HUES6 (cell line): ENCODE measurements at regions not wholly inside any gene's neighbourhood (a gene's known extent, or its start where the extent isn't known, plus 50 kb on each side); places are given as distances from the start of the nearest gene placed in this dataset.

Experiments used
- H3K27ac ChIP-seq: 2 replicates; pipeline ENCODE4 v1.7.0; 2013; ENCODE audit warnings: low read depth, mild to moderate bottlenecking, low read length, inconsistent platforms
- H3K27me3 ChIP-seq: 2 replicates; pipeline ENCODE4 v1.6.1; 2013; ENCODE audit warnings: low read length; ENCODE audit not compliant: control insufficient read depth, insufficient read depth
- H3K36me3 ChIP-seq: 2 replicates; pipeline ENCODE4 v1.6.1; 2013; ENCODE audit warnings: low read length; ENCODE audit not compliant: control insufficient read depth, insufficient read depth
- H3K4me1 ChIP-seq: 2 replicates; pipeline ENCODE4 v1.6.1; 2013; ENCODE audit warnings: low read length; ENCODE audit not compliant: control insufficient read depth, insufficient read depth
- H3K4me3 ChIP-seq: 2 replicates; pipeline ENCODE4 v1.5.1; 2013; ENCODE audit warnings: low read depth, low read length
- H3K9ac ChIP-seq: one replicate; pipeline ENCODE4 v1.6.1; 2013; ENCODE audit warnings: mild to moderate bottlenecking, low read length
- H3K9me3 ChIP-seq: 2 replicates; pipeline ENCODE4 v1.6.1; 2013; ENCODE audit warnings: low read depth, low read length; ENCODE audit not compliant: control insufficient read depth, insufficient read depth

DNA sequence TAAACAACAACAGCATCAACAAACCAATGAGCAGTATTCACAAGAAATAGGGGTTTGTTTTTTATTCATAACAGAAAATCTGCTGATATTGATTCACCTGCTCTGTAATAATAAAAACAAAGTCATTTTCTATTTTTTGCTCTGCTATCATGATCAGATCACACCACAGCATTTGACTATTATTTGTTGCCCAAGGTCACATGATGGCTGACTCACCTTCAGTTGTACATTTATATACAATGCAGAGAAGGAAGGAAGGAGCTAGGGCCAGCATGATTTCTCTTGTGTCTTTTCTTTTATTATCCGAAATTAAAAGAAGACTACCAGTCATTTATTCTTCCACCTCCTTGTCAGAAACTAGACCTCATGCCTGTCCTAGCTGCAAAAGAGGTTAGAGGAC, 1427.7 kb upstream of the CELF4 start:
- no peaks in the 10 kb centered on the region for H3K36me3 ChIP-seq
- no peak overlapping the region for H3K27ac ChIP-seq
- H3K27me3 ChIP-seq: no peaks in the 10 kb centered on the region
- no peaks in the 10 kb centered on the region for H3K9me3 ChIP-seq
- H3K9ac ChIP-seq: no peak overlapping the region
- H3K4me3 ChIP-seq: no peak overlapping the region
- no peaks in the 10 kb centered on the region for H3K4me1 ChIP-seq

DNA sequence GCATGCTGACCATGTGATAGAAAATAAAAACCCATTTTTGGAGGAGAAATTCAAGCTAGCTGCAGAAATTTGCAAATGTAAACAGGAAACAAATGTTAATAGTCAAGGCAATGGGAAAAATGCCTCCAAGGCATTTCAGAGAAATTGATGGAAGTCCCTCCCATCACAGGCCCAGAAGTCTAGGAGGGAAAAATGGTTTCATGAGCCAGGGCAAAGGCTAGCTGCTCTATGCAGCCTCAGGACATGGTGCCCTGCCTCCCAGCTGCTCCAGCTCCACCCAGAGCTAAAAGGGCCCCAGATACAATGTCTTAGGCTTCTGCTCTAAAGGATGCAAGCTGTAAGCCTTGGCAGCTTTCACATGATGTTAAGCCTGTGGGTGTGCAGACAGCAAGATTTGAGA, 1419.4 kb upstream of the CELF4 start:
- no peak overlapping the region for H3K4me3 ChIP-seq
- no peaks in the 10 kb centered on the region for H3K27me3 ChIP-seq
- no peaks in the 10 kb centered on the region for H3K4me1 ChIP-seq
- peaks cover 14% of the 10 kb centered on the region for H3K9me3 ChIP-seq
- H3K36me3 ChIP-seq: no peaks in the 10 kb centered on the region
- H3K27ac ChIP-seq: no peak overlapping the region
- no peak overlapping the region for H3K9ac ChIP-seq

DNA sequence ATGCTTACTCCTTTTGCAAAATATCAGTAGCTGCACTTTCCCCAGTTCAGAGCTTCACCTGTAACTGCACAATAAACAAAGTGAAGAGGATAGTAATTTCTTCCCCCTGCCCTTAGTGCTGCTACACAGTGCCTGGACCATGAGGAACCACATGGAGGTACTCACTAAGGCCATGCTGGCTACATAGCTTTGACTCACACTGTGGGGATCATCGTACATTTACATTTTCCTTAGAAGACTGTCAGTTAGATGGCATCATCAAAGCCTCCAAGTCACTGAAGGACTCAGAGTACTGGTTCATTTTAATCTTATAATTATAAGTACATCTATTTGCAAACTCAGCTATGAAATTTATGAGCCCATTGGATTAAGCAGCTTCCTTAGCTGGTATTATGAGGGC, 1416.5 kb upstream of the CELF4 start:
- Histone ChIP-seq H3K4me3 (no peak overlapping the region), H3K4me1 (no peaks in the 10 kb centered on the region), H3K9me3 (peaks cover 14% of the 10 kb centered on the region), H3K27me3 (no peaks in the 10 kb centered on the region), H3K9ac (no peak overlapping the region), H3K36me3 (no peaks in the 10 kb centered on the region), H3K27ac (no peak overlapping the region)

DNA sequence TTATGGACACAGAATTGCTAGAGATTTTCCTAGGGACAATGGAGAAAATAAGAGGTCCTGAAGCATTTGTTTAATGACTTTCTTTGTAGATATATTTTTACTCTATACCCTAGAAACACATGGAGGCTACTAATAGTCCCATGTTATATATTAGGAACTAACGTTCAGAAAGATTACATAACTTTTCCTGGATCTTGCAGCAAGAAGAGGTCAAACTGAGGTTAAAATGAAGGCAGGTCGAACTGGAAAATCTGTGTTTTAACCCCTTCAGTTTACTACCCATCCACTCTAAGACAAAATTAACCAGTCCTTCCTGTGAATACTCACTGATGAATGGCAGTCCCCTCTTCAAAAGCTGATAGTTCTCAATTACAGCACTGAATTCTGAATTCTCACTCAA, 1415.8 kb upstream of the CELF4 start:
- Histone ChIP-seq H3K27me3 (no peaks in the 10 kb centered on the region), H3K9ac (no peak overlapping the region), H3K4me1 (no peaks in the 10 kb centered on the region), H3K36me3 (no peaks in the 10 kb centered on the region), H3K9me3 (peaks cover 12% of the 10 kb centered on the region), H3K4me3 (no peak overlapping the region), H3K27ac (no peak overlapping the region)

DNA sequence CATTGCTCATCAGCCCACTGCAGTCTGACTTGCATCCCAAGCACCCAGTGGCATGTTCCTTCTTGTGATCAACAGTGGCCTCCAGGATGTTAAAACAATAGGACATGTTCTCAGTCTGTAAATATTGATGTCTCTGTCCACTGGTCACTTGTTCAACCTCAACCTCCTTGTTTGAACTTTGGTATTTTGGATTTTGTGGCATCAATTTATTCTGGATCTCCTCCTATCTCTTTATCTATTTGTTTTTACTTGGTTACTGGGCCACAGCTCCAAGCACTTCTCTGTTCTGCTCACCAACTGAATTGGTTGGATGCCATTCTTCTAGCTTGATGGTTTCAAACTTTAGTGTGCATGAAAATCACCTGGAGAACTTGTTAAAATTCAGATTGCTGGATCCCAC, 1414.8 kb upstream of the CELF4 start:
- H3K36me3 ChIP-seq: no peaks in the 10 kb centered on the region
- H3K4me1 ChIP-seq: no peaks in the 10 kb centered on the region
- H3K4me3 ChIP-seq: no peak overlapping the region
- H3K9me3 ChIP-seq: peaks cover 6% of the 10 kb centered on the region
- no peak overlapping the region for H3K27ac ChIP-seq
- H3K9ac ChIP-seq: no peak overlapping the region
- H3K27me3 ChIP-seq: no peaks in the 10 kb centered on the region

DNA sequence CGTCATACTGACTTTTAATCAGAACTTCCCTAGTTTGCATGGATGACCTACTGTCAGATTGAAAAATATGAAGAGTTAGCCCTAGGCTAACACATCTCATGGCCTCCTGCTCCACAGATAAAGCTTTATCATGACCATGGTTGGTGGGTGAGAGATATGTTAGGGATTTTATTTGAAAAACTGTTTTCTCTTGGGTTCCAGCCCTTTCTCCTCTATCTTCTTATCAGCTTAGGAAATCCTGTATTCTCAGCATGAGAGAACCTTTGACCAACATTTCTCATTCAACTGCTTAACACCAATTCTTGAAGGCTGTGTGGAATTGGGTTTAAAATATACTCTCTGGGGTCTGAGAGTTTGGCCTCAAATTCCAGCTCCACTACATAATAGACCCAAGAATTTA, 1407.0 kb upstream of the CELF4 start:
- no peaks in the 10 kb centered on the region for H3K9me3 ChIP-seq
- H3K27ac ChIP-seq: no peak overlapping the region
- no peaks in the 10 kb centered on the region for H3K27me3 ChIP-seq
- no peak overlapping the region for H3K9ac ChIP-seq
- no peaks in the 10 kb centered on the region for H3K4me1 ChIP-seq
- H3K36me3 ChIP-seq: no peaks in the 10 kb centered on the region
- no peak overlapping the region for H3K4me3 ChIP-seq

DNA sequence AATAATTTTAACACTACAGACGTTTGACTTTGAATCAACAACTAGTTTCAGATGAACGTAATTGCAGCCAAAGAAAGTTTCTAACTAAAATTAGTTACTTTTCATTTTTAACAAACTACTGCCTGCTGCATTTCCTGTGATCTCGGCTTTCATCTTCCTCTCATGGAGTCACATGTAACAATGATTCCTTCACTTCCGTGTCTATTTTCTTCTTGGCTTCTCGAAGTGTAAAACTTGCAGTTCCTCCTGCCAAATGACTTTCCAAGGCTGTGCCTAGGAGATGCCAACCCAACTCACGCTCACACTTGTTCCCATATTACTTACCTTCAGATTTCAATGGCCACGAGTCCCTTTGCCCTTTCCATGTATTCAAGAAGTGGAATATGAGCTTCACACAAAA, 1406.3 kb upstream of the CELF4 start:
- H3K36me3 ChIP-seq: no peaks in the 10 kb centered on the region
- H3K4me1 ChIP-seq: no peaks in the 10 kb centered on the region
- no peak overlapping the region for H3K4me3 ChIP-seq
- no peaks in the 10 kb centered on the region for H3K27me3 ChIP-seq
- H3K27ac ChIP-seq: no peak overlapping the region
- no peaks in the 10 kb centered on the region for H3K9me3 ChIP-seq
- H3K9ac ChIP-seq: no peak overlapping the region

DNA sequence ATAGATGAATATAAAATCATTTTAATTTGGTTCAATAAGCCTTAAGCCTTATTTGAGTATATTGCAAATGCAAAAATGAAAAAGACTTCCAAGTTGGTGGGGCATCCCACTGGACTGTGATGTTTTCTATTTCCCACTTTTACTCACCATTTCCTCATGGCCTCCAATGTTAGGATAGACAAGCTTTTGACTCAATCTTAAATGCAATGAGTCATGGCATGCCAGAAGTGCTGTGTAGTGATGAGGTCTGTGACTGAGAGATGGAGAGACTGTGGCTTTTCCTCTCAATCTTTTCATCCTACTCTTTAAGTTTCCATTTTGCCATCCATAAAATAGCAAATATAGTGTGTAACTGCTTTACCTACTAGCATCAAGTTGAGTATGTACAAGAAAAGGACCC, 1401.2 kb upstream of the CELF4 start:
- Histone ChIP-seq H3K9ac (no peak overlapping the region), H3K4me3 (no peak overlapping the region), H3K36me3 (no peaks in the 10 kb centered on the region), H3K9me3 (no peaks in the 10 kb centered on the region), H3K27ac (no peak overlapping the region), H3K27me3 (no peaks in the 10 kb centered on the region), H3K4me1 (peaks cover 16% of the 10 kb centered on the region; the same call in 1 of the 2 replicates)

DNA sequence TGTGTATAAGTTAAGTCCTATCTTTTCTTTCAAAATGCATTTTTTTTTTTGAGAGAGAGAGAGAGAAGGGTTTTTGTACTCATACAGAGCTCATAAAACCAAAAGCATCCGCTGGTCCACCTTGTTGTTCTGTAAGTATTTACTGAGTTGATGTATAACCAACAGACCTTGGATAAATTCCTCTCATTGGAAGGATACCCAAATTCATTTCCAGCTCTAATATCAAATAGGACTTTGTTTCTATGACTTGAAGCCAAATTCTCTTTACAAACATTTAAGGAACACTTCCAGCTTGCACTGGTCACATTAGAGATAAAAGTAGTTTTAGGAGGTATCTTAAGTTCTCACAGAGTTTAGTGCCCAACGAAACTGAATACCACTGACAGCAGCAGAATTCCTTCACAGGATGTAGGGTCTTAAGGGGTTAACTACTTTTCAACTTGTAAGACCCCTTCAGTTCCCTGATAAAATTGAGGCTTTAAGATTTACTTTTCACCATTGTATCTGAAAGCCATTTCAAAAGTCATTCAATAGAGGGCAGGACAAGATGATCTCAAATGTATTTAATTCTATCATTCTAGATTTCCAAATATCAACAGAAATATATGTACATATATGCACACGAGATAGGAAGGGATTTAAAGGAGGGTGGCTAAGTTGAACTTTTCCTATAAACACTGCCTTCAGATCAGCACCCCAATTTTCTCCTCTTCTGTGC, 1398.5 kb upstream of the CELF4 start:
- Histone ChIP-seq H3K27ac (no peak overlapping the region), H3K4me1 (peaks cover 20% of the 10 kb centered on the region), H3K36me3 (no peaks in the 10 kb centered on the region), H3K9ac (no peak overlapping the region), H3K4me3 (no peak overlapping the region), H3K27me3 (no peaks in the 10 kb centered on the region), H3K9me3 (no peaks in the 10 kb centered on the region)

DNA sequence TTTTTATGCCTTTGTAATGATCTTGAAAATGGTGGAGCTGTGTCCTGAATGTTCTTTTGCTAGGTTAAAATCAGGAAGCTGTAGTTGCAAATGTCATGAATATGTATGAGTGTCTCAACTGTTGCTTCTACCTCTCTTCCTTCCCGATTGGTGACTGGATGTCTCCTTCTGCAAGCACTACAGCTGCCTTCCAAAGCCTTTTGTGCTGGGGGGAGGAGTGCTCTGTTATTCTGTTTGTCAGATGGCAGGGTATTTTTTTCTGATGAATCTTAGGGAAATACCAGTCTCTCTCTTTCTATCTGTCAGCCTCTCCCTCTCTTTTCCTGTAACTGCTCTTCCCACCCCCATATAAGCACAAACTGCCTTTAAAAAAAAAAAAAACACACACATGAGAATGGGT, 1396.3 kb upstream of the CELF4 start:
- Histone ChIP-seq H3K4me3 (no peak overlapping the region), H3K4me1 (peaks cover 20% of the 10 kb centered on the region), H3K9me3 (no peaks in the 10 kb centered on the region), H3K27me3 (no peaks in the 10 kb centered on the region), H3K9ac (no peak overlapping the region), H3K36me3 (no peaks in the 10 kb centered on the region), H3K27ac (no peak overlapping the region)

DNA sequence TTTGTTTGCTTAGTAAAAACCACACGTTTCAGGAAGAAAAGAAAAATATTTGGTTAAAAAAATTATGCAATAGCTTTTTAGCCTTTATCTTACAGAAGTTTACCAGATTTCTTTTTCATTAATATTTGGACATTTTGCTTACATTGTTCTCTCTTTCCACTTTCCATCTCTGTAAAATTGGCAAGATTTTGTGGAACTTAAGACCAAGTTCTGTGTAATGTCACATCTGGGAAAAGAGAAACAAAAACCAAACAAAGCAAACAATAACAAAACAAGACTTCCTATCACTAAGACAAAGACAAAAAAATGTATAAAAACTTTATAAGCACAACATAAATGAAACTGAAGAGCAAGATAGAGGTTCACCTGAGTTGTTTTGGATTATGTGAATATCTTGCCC, 1392.1 kb upstream of the CELF4 start:
- no peaks in the 10 kb centered on the region for H3K27me3 ChIP-seq
- H3K27ac ChIP-seq: no peak overlapping the region
- H3K4me3 ChIP-seq: no peak overlapping the region
- H3K4me1 ChIP-seq: peaks cover 12% of the 10 kb centered on the region
- no peaks in the 10 kb centered on the region for H3K9me3 ChIP-seq
- H3K9ac ChIP-seq: no peak overlapping the region
- no peaks in the 10 kb centered on the region for H3K36me3 ChIP-seq

DNA sequence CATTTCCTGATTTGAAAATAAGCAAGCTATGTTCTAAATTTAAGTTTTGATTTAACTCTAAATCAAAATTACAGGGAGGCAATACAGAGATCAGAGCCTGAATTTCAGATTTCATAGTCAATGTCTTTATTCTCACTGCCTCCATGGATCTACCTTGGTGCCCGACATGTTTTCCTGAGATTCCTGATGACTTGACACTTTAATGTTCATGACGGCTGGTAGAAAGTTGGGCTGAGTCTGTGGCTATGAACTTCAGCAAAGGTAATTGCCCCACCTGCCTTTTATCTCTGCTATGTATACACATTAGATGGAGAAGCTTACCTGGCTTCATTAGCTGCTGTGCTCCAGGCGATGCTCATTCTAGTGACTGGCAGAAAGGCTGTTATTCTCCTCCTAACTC, 1390.5 kb upstream of the CELF4 start:
- H3K36me3 ChIP-seq: no peaks in the 10 kb centered on the region
- H3K27me3 ChIP-seq: no peaks in the 10 kb centered on the region
- no peaks in the 10 kb centered on the region for H3K4me1 ChIP-seq
- H3K9ac ChIP-seq: no peak overlapping the region
- H3K27ac ChIP-seq: no peak overlapping the region
- no peaks in the 10 kb centered on the region for H3K9me3 ChIP-seq
- H3K4me3 ChIP-seq: no peak overlapping the region
